PC-3 (cell line): ENCODE measurements at regions not wholly inside any gene's neighbourhood (a gene's known extent, or its start where the extent isn't known, plus 50 kb on each side); places are given as distances from the start of the nearest gene placed in this dataset.

Source experiments
- CTCF ChIP-seq: fragments of 300-600 bp; sonication (generic); conservative IDR thresholded peaks from 2 replicates; pipeline ENCODE4 v1.5.1; 2017; ENCODE audit warnings: antibody characterized with exemption, low read depth, mild to moderate bottlenecking, low read length
- EZH2 ChIP-seq: fragments of 300-600 bp; sonication (generic); IDR thresholded peaks from one replicate; pipeline ENCODE4 v1.6.1; 2017; ENCODE audit warnings: antibody characterized with exemption, mild to moderate bottlenecking, low read length; ENCODE audit not compliant: unreplicated experiment

GRCh38 chr3:30480587-30480986 is 125.8 kb upstream of the TGFBR2 start:
- TF ChIP-seq EZH2 (no peak), CTCF (no peak)
